Neural cell (in vitro differentiated cells): ENCODE measurements at regions not wholly inside any gene's neighbourhood (a gene's known extent, or its start where the extent isn't known, plus 50 kb on each side); places are given as distances from the start of the nearest gene placed in this dataset.

Experiments used
- H2AFZ ChIP-seq: fragments of 200-600, 300-800 bp; sonication (generic), shearing (Covaris generic); 2 replicates; pipeline ENCODE4 v1.6.0; 2014; ENCODE audit warnings: low read depth, mild to moderate bottlenecking, antibody characterized with exemption, low read length, moderate library complexity
- H3F3A ChIP-seq: fragments of 200-600 bp; shearing (Covaris generic); 2 replicates; pipeline ENCODE4 v1.6.1; 2016; ENCODE audit warnings: mild to moderate bottlenecking, moderate library complexity, mixed read lengths, antibody characterized with exemption, low read length; ENCODE audit not compliant: insufficient read depth, poor library complexity, severe bottlenecking
- H3K27ac ChIP-seq: fragments of 200-600, 300-800 bp; sonication (generic), shearing (Covaris generic); 2 replicates; pipeline ENCODE4 v1.5.1; 2014; ENCODE audit warnings: mild to moderate bottlenecking, low read length, moderate library complexity
- H3K27me3 ChIP-seq: fragments of 300-800, 200-600 bp; sonication (generic), shearing (Covaris generic); 2 replicates; pipeline ENCODE4 v1.6.0; 2014; ENCODE audit warnings: mild to moderate bottlenecking, low read depth, low read length, moderate library complexity; ENCODE audit not compliant: insufficient read depth
- H3K36me3 ChIP-seq: fragments of 300-800, 200-600 bp; sonication (generic), shearing (Covaris generic); 2 replicates; pipeline ENCODE4 v1.5.1; 2014; ENCODE audit warnings: mild to moderate bottlenecking, antibody characterized with exemption, low read length, moderate library complexity; ENCODE audit not compliant: insufficient read depth
- H3K4me2 ChIP-seq: fragments of 300-800, 200-600 bp; sonication (generic), shearing (Covaris generic); 2 replicates; pipeline ENCODE4 v1.6.0; 2014; ENCODE audit warnings: mild to moderate bottlenecking, low read length
- H3K4me3 ChIP-seq: fragments of 300-800, 200-600 bp; sonication (generic), shearing (Covaris generic); 2 replicates; pipeline ENCODE4 v1.5.1; 2014; ENCODE audit warnings: mild to moderate bottlenecking, low read length, moderate library complexity
- H3K79me2 ChIP-seq: fragments of 200-600 bp; shearing (Covaris generic); replicated peaks from 2 replicates; pipeline ENCODE4 v1.6.0; 2014; ENCODE audit warnings: mild to moderate bottlenecking, low read length, moderate library complexity; ENCODE audit not compliant: insufficient read depth
- H3K9ac ChIP-seq: fragments of 300-800, 200-600 bp; sonication (generic), shearing (Covaris generic); 2 replicates; pipeline ENCODE4 v1.6.1; 2016; ENCODE audit warnings: mild to moderate bottlenecking, low read length, mixed read lengths
- H3K9me2 ChIP-seq: fragments of 200-600 bp; shearing (Covaris generic); 2 replicates; pipeline ENCODE4 v1.6.1; 2016; ENCODE audit warnings: mild to moderate bottlenecking, low read length, mixed read lengths; ENCODE audit not compliant: insufficient read depth
- H3K9me3 ChIP-seq: fragments of 200-600, 300-800 bp; sonication (generic), shearing (Covaris generic); 2 replicates; pipeline ENCODE4 v1.6.1; 2016; ENCODE audit warnings: mild to moderate bottlenecking, mixed run types, low read length, moderate library complexity, mixed read lengths
- H4K20me1 ChIP-seq: fragments of 200-600 bp; shearing (Covaris generic); 2 replicates; pipeline ENCODE4 v1.6.1; 2016; ENCODE audit warnings: mild to moderate bottlenecking, mixed run types; ENCODE audit not compliant: insufficient read depth
- EP300 ChIP-seq: fragments of 450-650 bp; conservative IDR thresholded peaks from 2 replicates; pipeline ENCODE4 v1.6.1; 2014; ENCODE audit warnings: antibody characterized with exemption, mild to moderate bottlenecking, moderate library complexity; ENCODE audit not compliant: poor library complexity, severe bottlenecking
- EZH2 ChIP-seq: fragments of 200-600, 300-800 bp; shearing (Covaris generic), sonication (generic); IDR thresholded peaks from 2 replicates; pipeline ENCODE4 v1.6.1; 2014; ENCODE audit warnings: antibody characterized with exemption, low read length, borderline replicate concordance, mild to moderate bottlenecking; ENCODE audit not compliant: insufficient read depth, poor library complexity, severe bottlenecking
- MXI1 ChIP-seq: fragments of 450-650 bp; conservative IDR thresholded peaks from 2 replicates; pipeline ENCODE4 v1.6.1; 2014; ENCODE audit warnings: antibody characterized with exemption, mild to moderate bottlenecking; ENCODE audit not compliant: poor library complexity, severe bottlenecking
- POLR2AphosphoS5 ChIP-seq: IDR thresholded peaks from 2 replicates; pipeline ENCODE4 v1.6.1; 2012
- RAD21 ChIP-seq: fragments of 450-650 bp; conservative IDR thresholded peaks from 2 replicates; pipeline ENCODE4 v1.6.1; 2014; ENCODE audit warnings: antibody characterized with exemption, mild to moderate bottlenecking, moderate library complexity
- SMC3 ChIP-seq: fragments of 450-650 bp; conservative IDR thresholded peaks from 2 replicates; pipeline ENCODE4 v1.6.1; 2014; ENCODE audit warnings: antibody characterized with exemption, mild to moderate bottlenecking, moderate library complexity; ENCODE audit not compliant: poor library complexity
- TAF1 ChIP-seq: IDR thresholded peaks from 2 replicates; pipeline ENCODE4 v1.6.1; 2012; ENCODE audit warnings: low read depth
- TF ChIP-seq, protein P1 (sequence below): fragments of 450-650 bp; IDR thresholded peaks from 2 replicates; pipeline ENCODE4 v1.5.1; 2014; ENCODE audit warnings: antibody characterized with exemption, mild to moderate bottlenecking, moderate library complexity; ENCODE audit not compliant: poor library complexity, severe bottlenecking
- TF ChIP-seq, protein P2 (sequence below): IDR thresholded peaks from 2 replicates; pipeline ENCODE4 v1.6.1; 2012; ENCODE audit warnings: borderline replicate concordance

DNA sequence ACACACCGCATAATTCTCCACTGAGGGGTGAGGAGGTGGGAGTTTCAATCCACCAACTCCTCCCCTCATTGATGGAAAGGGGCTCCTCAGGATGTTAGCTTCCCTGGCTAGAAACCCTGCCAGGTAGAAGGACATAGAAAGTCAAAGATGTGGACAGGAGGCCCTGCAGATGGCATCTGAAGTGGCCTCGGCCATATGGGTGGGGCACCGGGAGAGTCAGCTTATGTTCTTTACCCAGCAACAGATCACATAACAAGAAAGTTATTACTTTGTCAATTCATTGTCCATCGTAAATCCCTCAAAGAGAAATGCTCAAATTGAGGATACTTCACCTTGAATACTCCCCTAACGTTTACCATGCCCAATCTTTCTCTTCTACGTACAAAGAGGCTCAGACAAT is 97.3 kb upstream of the ARHGEF3 start:
- H3K4me3 ChIP-seq = no peak overlapping the region
- no peaks in the 10 kb centered on the region for H3K27me3 ChIP-seq
- H4K20me1 ChIP-seq = no peaks in the 10 kb centered on the region
- no peak overlapping the region for H3K27ac ChIP-seq
- no peak overlapping the region for H3K4me2 ChIP-seq
- no peaks in the 10 kb centered on the region for H3K36me3 ChIP-seq
- H3K79me2 ChIP-seq = no peaks in the 10 kb centered on the region
- no peaks in the 10 kb centered on the region for H3K9me3 ChIP-seq
- TF ChIP-seq EZH2 = no peak
- TF ChIP-seq POLR2AphosphoS5 = no peak
- no peak for TF ChIP-seq RAD21
- TF ChIP-seq MXI1 = no peak
- TF ChIP-seq, protein P1, sequence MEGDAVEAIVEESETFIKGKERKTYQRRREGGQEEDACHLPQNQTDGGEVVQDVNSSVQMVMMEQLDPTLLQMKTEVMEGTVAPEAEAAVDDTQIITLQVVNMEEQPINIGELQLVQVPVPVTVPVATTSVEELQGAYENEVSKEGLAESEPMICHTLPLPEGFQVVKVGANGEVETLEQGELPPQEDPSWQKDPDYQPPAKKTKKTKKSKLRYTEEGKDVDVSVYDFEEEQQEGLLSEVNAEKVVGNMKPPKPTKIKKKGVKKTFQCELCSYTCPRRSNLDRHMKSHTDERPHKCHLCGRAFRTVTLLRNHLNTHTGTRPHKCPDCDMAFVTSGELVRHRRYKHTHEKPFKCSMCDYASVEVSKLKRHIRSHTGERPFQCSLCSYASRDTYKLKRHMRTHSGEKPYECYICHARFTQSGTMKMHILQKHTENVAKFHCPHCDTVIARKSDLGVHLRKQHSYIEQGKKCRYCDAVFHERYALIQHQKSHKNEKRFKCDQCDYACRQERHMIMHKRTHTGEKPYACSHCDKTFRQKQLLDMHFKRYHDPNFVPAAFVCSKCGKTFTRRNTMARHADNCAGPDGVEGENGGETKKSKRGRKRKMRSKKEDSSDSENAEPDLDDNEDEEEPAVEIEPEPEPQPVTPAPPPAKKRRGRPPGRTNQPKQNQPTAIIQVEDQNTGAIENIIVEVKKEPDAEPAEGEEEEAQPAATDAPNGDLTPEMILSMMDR = no peak
- TF ChIP-seq, protein P2, sequence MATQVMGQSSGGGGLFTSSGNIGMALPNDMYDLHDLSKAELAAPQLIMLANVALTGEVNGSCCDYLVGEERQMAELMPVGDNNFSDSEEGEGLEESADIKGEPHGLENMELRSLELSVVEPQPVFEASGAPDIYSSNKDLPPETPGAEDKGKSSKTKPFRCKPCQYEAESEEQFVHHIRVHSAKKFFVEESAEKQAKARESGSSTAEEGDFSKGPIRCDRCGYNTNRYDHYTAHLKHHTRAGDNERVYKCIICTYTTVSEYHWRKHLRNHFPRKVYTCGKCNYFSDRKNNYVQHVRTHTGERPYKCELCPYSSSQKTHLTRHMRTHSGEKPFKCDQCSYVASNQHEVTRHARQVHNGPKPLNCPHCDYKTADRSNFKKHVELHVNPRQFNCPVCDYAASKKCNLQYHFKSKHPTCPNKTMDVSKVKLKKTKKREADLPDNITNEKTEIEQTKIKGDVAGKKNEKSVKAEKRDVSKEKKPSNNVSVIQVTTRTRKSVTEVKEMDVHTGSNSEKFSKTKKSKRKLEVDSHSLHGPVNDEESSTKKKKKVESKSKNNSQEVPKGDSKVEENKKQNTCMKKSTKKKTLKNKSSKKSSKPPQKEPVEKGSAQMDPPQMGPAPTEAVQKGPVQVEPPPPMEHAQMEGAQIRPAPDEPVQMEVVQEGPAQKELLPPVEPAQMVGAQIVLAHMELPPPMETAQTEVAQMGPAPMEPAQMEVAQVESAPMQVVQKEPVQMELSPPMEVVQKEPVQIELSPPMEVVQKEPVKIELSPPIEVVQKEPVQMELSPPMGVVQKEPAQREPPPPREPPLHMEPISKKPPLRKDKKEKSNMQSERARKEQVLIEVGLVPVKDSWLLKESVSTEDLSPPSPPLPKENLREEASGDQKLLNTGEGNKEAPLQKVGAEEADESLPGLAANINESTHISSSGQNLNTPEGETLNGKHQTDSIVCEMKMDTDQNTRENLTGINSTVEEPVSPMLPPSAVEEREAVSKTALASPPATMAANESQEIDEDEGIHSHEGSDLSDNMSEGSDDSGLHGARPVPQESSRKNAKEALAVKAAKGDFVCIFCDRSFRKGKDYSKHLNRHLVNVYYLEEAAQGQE = no peak
- TF ChIP-seq EP300 = no peak
- no peaks in the 10 kb centered on the region for H3K9me2 ChIP-seq
- no peak overlapping the region for H2AFZ ChIP-seq
- no peak overlapping the region for H3K9ac ChIP-seq
- H3F3A ChIP-seq = no peaks in the 10 kb centered on the region

DNA sequence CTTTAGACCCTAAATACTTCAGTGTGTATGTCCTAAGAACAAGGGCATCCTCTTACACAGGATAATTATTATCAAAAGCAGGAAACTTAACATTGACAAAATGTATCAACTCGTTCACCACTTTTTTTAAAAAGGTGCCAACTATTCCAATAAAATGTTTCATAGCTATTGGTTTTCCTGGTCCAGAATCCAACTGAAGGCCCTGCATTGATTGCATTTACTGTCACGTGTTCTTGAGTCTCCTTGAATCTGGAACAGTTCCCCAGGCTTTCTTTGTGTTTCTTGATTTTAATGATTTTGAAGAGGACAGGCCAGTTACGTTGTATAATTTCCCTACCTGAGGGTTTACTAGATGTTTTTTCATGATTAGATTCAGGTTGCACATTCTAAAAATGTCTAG is 94.6 kb upstream of the ARHGEF3 start:
- Histone ChIP-seq H3K79me2 (no peaks in the 10 kb centered on the region), H3K4me3 (no peak overlapping the region), H3K36me3 (no peaks in the 10 kb centered on the region), H3K27me3 (no peaks in the 10 kb centered on the region), H3K9me3 (no peaks in the 10 kb centered on the region), H3K9ac (no peak overlapping the region), H3K27ac (no peak overlapping the region), H3F3A (no peaks in the 10 kb centered on the region), H4K20me1 (no peaks in the 10 kb centered on the region), H3K4me2 (no peak overlapping the region), H3K9me2 (no peaks in the 10 kb centered on the region), H2AFZ (no peak overlapping the region)
- no peak for TF ChIP-seq EP300
- no peak for TF ChIP-seq POLR2AphosphoS5
- no peak for TF ChIP-seq RAD21

DNA sequence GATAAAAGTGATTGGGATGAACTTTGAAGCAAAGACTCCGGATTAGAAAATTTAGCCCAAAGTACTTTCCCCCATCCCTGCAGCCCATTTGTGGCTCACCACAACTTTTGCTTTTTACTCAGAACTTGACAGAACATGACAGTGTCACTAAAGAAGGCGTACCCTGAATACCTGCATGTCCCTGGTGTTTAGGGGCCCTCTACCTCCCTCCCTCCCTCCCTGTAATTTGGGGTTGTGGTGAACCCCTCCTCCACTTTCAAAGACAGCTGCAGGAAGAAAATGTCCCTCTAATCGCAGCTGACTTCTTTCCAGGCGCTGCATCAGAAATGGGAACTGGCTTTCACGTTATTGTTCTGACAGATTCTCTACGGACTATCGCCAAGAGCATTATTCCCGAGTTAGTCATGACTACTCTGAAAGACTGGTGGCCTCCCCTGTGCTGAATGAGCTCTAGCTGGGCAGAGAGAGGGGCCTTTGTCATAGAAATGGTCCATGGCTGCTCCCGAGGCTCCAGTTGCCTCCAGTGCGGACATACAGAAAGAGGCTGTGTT is 93.2 kb upstream of the ARHGEF3 start:
- H2AFZ ChIP-seq = no peak overlapping the region
- no peaks in the 10 kb centered on the region for H3K79me2 ChIP-seq
- H3K27me3 ChIP-seq = no peaks in the 10 kb centered on the region
- H3F3A ChIP-seq = no peaks in the 10 kb centered on the region
- H3K9me3 ChIP-seq = no peaks in the 10 kb centered on the region
- no peaks in the 10 kb centered on the region for H3K9me2 ChIP-seq
- no peaks in the 10 kb centered on the region for H4K20me1 ChIP-seq
- H3K9ac ChIP-seq = no peak overlapping the region
- H3K4me2 ChIP-seq = no peak overlapping the region
- H3K27ac ChIP-seq = no peak overlapping the region
- TF ChIP-seq EP300 = no peak
- TF ChIP-seq, protein P1 = no peak
- TF ChIP-seq, protein P2 = no peak
- no peak for TF ChIP-seq TAF1
- TF ChIP-seq SMC3 = no peak
- TF ChIP-seq EZH2 = no peak
- no peak for TF ChIP-seq RAD21
- TF ChIP-seq POLR2AphosphoS5 = no peak
- TF ChIP-seq MXI1 = no peak
- no peaks in the 10 kb centered on the region for H3K36me3 ChIP-seq
- H3K4me3 ChIP-seq = no peak overlapping the region
